ENCODE measurements at regions not wholly inside any gene's neighbourhood (a gene's known extent, or its start where the extent isn't known, plus 50 kb on each side); places are given as distances from the start of the nearest gene placed in this dataset.

DNA sequence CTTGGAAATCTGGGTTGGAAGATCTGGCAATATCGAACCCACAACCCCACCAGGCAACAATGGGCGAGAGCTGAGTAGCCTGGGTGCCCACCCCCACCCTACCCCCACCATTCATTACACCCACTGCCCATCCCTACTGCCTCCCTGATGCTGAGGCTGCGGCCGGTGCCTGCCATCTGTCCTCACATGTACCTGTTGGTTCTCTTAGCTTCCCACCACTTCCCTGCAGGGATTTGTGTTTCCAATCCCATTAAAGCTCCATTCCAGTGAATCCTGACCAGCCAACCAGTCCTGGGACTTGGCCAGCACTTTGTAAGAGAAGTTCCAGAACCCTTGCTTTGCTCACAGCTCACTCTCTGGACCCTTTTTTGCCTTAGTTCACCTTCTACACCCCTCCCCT, 163.0 kb upstream of the SH3BP4 start:
- no peak overlapping the region for H3K4me3 ChIP-seq
- no peaks in the 10 kb centered on the region for H3K36me3 ChIP-seq
- in situ Hi-C loops (cut with MboI; ENCODE audit: low sequenced_read_pairs in 4 of 4), result no loop called here
- H3K9me3 ChIP-seq, result no peaks in the 10 kb centered on the region
- intact Hi-C loops (cut with DNase I; ENCODE audit: low total_unique reads), result no loop called here
- DNase-seq (no peak), ATAC-seq (no peak)
- H3K27ac ChIP-seq, result no peak overlapping the region
- TF ChIP-seq, protein P1, sequence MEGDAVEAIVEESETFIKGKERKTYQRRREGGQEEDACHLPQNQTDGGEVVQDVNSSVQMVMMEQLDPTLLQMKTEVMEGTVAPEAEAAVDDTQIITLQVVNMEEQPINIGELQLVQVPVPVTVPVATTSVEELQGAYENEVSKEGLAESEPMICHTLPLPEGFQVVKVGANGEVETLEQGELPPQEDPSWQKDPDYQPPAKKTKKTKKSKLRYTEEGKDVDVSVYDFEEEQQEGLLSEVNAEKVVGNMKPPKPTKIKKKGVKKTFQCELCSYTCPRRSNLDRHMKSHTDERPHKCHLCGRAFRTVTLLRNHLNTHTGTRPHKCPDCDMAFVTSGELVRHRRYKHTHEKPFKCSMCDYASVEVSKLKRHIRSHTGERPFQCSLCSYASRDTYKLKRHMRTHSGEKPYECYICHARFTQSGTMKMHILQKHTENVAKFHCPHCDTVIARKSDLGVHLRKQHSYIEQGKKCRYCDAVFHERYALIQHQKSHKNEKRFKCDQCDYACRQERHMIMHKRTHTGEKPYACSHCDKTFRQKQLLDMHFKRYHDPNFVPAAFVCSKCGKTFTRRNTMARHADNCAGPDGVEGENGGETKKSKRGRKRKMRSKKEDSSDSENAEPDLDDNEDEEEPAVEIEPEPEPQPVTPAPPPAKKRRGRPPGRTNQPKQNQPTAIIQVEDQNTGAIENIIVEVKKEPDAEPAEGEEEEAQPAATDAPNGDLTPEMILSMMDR (IDR thresholded peaks at IDR 0.05 in 4 of 5, conservative IDR thresholded peaks at IDR 0.05 in 1 of 5), result no peak
- TF ChIP-seq POLR2A (IDR thresholded peaks at IDR 0.05), result no peak
- H3K4me1 ChIP-seq, result no peaks in the 10 kb centered on the region
- H3K27me3 ChIP-seq, result no peaks in the 10 kb centered on the region

DNA sequence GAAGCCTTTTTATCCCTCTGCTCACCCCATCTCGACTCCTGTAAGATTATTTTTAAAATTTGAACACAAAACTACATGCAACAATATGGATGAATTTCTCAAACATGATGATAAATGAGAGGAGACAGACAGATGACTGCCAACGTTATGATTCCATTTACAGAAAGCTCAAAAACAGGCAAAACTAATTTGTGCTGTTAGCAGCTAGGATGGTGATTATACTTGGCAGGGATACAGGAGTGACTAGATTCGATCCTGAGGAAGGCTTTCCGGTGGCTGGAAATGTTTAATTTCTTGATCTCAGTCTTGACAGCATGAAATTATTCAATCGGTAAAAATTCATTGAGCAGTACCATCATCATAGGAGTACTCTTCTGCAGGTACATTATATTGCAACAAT, 163.4 kb upstream of the SH3BP4 start:
- H3K27ac ChIP-seq, result no peak overlapping the region
- in situ Hi-C loops (cut with MboI; ENCODE audit: low sequenced_read_pairs in 4 of 4) (no loop called here), intact Hi-C loops (cut with DNase I; ENCODE audit: low total_unique reads) (no loop called here)
- H3K4me1 ChIP-seq, result no peaks in the 10 kb centered on the region
- no peaks in the 10 kb centered on the region for H3K27me3 ChIP-seq
- no peaks in the 10 kb centered on the region for H3K36me3 ChIP-seq
- H3K4me3 ChIP-seq, result no peak overlapping the region
- TF ChIP-seq, protein P1 (IDR thresholded peaks at IDR 0.05 in 4 of 5, conservative IDR thresholded peaks at IDR 0.05 in 1 of 5), result no peak
- TF ChIP-seq POLR2A (IDR thresholded peaks at IDR 0.05), result no peak
- H3K9me3 ChIP-seq, result no peaks in the 10 kb centered on the region
- no peak for ATAC-seq
- DNase-seq, result no peak

DNA sequence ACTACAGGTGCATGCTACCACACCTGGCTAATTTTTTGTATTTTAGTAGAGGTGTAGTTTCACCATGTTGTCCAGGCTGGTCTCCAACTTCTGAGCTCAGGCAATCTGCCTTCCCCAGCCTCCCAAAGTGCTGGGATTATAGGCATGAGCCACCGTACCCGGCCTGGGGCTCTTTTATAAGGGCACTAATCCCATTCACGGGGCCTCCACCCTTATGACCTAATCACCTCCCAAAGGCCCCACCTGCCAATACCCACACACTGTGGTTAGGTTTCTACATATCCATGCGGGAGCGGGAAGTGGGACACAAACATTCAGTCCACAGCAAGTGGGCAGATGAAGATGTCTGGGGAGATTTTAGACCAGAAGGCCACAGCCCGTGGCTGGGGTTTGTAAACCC, 164.7 kb upstream of the SH3BP4 start:
- in situ Hi-C loops (cut with MboI; ENCODE audit: low sequenced_read_pairs in 4 of 4), result no loop called here
- Histone ChIP-seq H3K27me3 (no peaks in the 10 kb centered on the region), H3K36me3 (no peaks in the 10 kb centered on the region), H3K9me3 (peaks cover 0 to 6% (median 0%) of the 10 kb centered on the region in 3 donors), H3K27ac (no peak overlapping the region), H3K4me1 (no peaks in the 10 kb centered on the region), H3K4me3 (no peak overlapping the region)
- no peak for DNase-seq
- ATAC-seq, result no peak
- TF ChIP-seq, protein P1 (IDR thresholded peaks at IDR 0.05 in 4 of 5, conservative IDR thresholded peaks at IDR 0.05 in 1 of 5), result no peak
- no peak for TF ChIP-seq POLR2A (IDR thresholded peaks at IDR 0.05)
- intact Hi-C loops (cut with DNase I; ENCODE audit: low total_unique reads), result no loop called here

DNA sequence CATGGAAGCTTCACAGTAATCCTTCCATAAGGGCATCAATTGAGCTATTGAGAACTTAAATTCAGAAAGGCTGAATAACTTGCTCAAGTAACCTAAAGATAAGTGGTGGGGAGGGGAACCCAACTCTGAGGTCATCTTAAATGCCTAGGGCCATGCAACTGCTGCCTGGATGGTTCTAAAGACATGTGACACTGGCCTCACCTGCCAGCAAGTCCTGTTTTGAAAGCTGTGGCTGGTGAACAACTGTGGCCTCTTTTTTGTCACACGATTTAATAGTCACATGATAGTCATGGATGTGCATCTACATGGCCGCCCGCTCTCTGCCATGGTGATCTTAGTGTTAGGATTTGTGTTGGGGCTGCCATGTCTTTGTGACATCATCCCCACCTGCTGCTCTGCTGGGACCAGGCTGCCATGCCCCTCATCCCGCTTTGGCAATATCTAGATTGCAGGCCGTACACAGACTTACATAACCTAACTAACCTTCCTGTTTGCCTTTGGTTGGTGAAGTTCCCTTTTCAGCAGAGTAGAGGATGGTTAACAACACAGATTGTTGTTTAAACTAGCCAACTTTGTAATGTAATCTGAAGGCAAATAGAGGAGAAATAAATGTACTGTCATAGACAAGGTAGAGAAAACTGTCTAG, 177.9 kb upstream of the SH3BP4 start:
- Histone ChIP-seq H3K27ac (no peak overlapping the region), H3K27me3 (no peaks in the 10 kb centered on the region), H3K4me1 (no peaks in the 10 kb centered on the region), H3K4me3 (no peak overlapping the region), H3K9me3 (no peaks in the 10 kb centered on the region), H3K36me3 (no peaks in the 10 kb centered on the region)
- no peak for DNase-seq
- no peak for ATAC-seq
- no peak for TF ChIP-seq POLR2A (IDR thresholded peaks at IDR 0.05)
- TF ChIP-seq, protein P1 (IDR thresholded peaks at IDR 0.05 in 4 of 5, conservative IDR thresholded peaks at IDR 0.05 in 1 of 5), result no peak
- intact Hi-C loops (cut with DNase I; ENCODE audit: low total_unique reads) (no loop called here), in situ Hi-C loops (cut with MboI; ENCODE audit: low sequenced_read_pairs in 4 of 4) (no loop called here)

DNA sequence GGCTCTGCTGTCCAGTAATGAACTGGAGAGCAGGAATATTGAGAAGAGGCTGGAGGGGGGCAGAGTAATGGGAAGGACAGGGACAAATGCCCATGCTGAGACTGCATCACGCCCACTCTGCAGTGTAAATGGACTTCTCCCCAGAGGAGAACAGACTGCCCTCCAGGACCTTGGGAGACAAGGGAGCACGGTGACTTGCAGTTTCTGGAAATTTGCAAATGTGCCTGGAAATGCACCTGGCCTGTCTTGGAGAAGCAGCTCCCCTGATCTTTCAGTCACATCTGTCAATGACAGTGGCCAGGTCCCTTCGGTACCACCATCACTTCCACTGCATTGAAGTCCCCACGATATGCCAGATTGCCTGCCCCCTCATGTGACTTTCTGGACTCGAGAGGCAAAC, 178.7 kb upstream of the SH3BP4 start:
- intact Hi-C loops (cut with DNase I; ENCODE audit: low total_unique reads), result no loop called here

More for the DNA sequence above, 178.7 kb upstream of the SH3BP4 start:
- Histone ChIP-seq H3K4me3 (no peak overlapping the region), H3K27ac (no peak overlapping the region), H3K9me3 (no peaks in the 10 kb centered on the region), H3K4me1 (no peaks in the 10 kb centered on the region), H3K27me3 (no peaks in the 10 kb centered on the region), H3K36me3 (no peaks in the 10 kb centered on the region)
- no peak for ATAC-seq
- in situ Hi-C loops (cut with MboI; ENCODE audit: low sequenced_read_pairs in 4 of 4), result no loop called here
- no peak for DNase-seq
- no peak for TF ChIP-seq POLR2A (IDR thresholded peaks at IDR 0.05)
- TF ChIP-seq, protein P1 (IDR thresholded peaks at IDR 0.05 in 4 of 5, conservative IDR thresholded peaks at IDR 0.05 in 1 of 5), result no peak
